ENCODE measurements at regions not wholly inside any gene's neighbourhood (a gene's known extent, or its start where the extent isn't known, plus 50 kb on each side); places are given as distances from the start of the nearest gene placed in this dataset.

- peak; percentile 22 for TF ChIP-seq CTCF (IDR thresholded peaks at IDR 0.05; ENCODE audit: partially characterized antibody, unreplicated experiment)
- no peak overlapping the region for H3K4me3 Mint-ChIP-seq (ENCODE audit: unreplicated experiment)
- no peak overlapping the region for H3K27ac Mint-ChIP-seq (ENCODE audit: unreplicated experiment)
- no peaks in the 10 kb centered on the region for H3K27me3 Mint-ChIP-seq (ENCODE audit: unreplicated experiment)
- H3K4me1 Mint-ChIP-seq (ENCODE audit: low read depth, unreplicated experiment), result no peaks in the 10 kb centered on the region
- H3K36me3 Mint-ChIP-seq (ENCODE audit: unreplicated experiment), result no peaks in the 10 kb centered on the region
- peak; percentile 17 for DNase-seq
- H3K9me3 Mint-ChIP-seq (ENCODE audit: unreplicated experiment), result peaks cover 4% of the 10 kb centered on the region
Measured at GRCh38 chr2:223306371-223306770, 254.4 kb downstream of the KCNE4 start.

GRCh38 chr2:223311889-223312680, 260.1 kb downstream of the KCNE4 start:
- no peaks in the 10 kb centered on the region for H3K36me3 Mint-ChIP-seq (ENCODE audit: unreplicated experiment)
- peak overlapping the region; percentile 51 for H3K4me3 Mint-ChIP-seq (ENCODE audit: unreplicated experiment)
- H3K4me1 Mint-ChIP-seq (ENCODE audit: low read depth, unreplicated experiment), result peaks cover 9% of the 10 kb centered on the region
- DNase-seq, result no peak
- no peak for TF ChIP-seq CTCF (IDR thresholded peaks at IDR 0.05; ENCODE audit: partially characterized antibody, unreplicated experiment)
- H3K9me3 Mint-ChIP-seq (ENCODE audit: unreplicated experiment), result no peaks in the 10 kb centered on the region
- peak overlapping the region; percentile 54 for H3K27ac Mint-ChIP-seq (ENCODE audit: unreplicated experiment)
- H3K27me3 Mint-ChIP-seq (ENCODE audit: unreplicated experiment), result no peaks in the 10 kb centered on the region

GRCh38 chr2:223313101-223313500, 261.1 kb downstream of the KCNE4 start:
- no peak overlapping the region for H3K27ac Mint-ChIP-seq (ENCODE audit: unreplicated experiment)
- H3K4me3 Mint-ChIP-seq (ENCODE audit: unreplicated experiment), result no peak overlapping the region
- no peak for DNase-seq
- no peaks in the 10 kb centered on the region for H3K36me3 Mint-ChIP-seq (ENCODE audit: unreplicated experiment)
- no peak for TF ChIP-seq CTCF (IDR thresholded peaks at IDR 0.05; ENCODE audit: partially characterized antibody, unreplicated experiment)
- H3K27me3 Mint-ChIP-seq (ENCODE audit: unreplicated experiment), result no peaks in the 10 kb centered on the region
- peaks cover 9% of the 10 kb centered on the region for H3K4me1 Mint-ChIP-seq (ENCODE audit: low read depth, unreplicated experiment)
- no peaks in the 10 kb centered on the region for H3K9me3 Mint-ChIP-seq (ENCODE audit: unreplicated experiment)

GRCh38 chr2:223314811-223315210, 262.8 kb downstream of the KCNE4 start:
- Mint-ChIP-seq H3K4me1 (ENCODE audit: low read depth, unreplicated experiment) (peaks cover 9% of the 10 kb centered on the region), H3K27ac (ENCODE audit: unreplicated experiment) (no peak overlapping the region), H3K4me3 (ENCODE audit: unreplicated experiment) (no peak overlapping the region), H3K36me3 (ENCODE audit: unreplicated experiment) (no peaks in the 10 kb centered on the region), H3K9me3 (ENCODE audit: unreplicated experiment) (no peaks in the 10 kb centered on the region), H3K27me3 (ENCODE audit: unreplicated experiment) (no peaks in the 10 kb centered on the region)
- no peak for TF ChIP-seq CTCF (IDR thresholded peaks at IDR 0.05; ENCODE audit: partially characterized antibody, unreplicated experiment)
- DNase-seq, result no peak

GRCh38 chr2:223315813-223316212, 263.8 kb downstream of the KCNE4 start:
- Mint-ChIP-seq H3K4me3 (ENCODE audit: unreplicated experiment) (no peak overlapping the region), H3K27me3 (ENCODE audit: unreplicated experiment) (no peaks in the 10 kb centered on the region), H3K9me3 (ENCODE audit: unreplicated experiment) (no peaks in the 10 kb centered on the region), H3K4me1 (ENCODE audit: low read depth, unreplicated experiment) (peaks cover 9% of the 10 kb centered on the region), H3K36me3 (ENCODE audit: unreplicated experiment) (no peaks in the 10 kb centered on the region), H3K27ac (ENCODE audit: unreplicated experiment) (no peak overlapping the region)
- no peak for TF ChIP-seq CTCF (IDR thresholded peaks at IDR 0.05; ENCODE audit: partially characterized antibody, unreplicated experiment)
- DNase-seq, result no peak
